Activated effector memory CD4-positive, alpha-beta T cell treated with anti-CD3 and anti-CD28 coated beads, Interleukin-2, amount 50 U/mL, for 16 hours (primary cell): ENCODE measurements at regions not wholly inside any gene's neighbourhood (a gene's known extent, or its start where the extent isn't known, plus 50 kb on each side); places are given as distances from the start of the nearest gene placed in this dataset.
"Not testable (repeated sequence)": the region's sequence is repeated elsewhere in the genome, so short reads cannot be mapped to it uniquely, and the experiment has no call there.

Source experiments
- DNase-seq: peaks from one replicate; pipeline ENCODE4 v3.0.0-alpha.2; 2020

DNA sequence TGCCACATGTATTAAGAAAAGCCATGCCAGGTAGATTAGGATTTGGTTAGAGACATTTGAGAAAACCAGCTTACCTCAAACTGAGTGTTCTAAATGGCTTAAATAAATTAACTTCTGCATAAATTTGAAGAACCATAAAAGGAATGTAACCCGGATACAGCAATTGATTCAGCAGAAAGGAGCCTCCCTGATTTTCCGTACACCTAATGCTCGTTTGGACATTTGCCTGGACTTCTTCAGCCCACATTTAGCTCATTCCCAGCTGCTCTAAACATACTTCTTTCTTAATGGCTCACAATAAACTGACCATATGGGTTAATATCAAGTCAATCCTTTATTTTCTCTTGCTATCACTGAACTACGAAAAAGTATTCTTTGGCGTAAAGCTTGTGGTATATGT lies 392.4 kb downstream of the ZNF516 start:
- no peak for DNase-seq

DNA sequence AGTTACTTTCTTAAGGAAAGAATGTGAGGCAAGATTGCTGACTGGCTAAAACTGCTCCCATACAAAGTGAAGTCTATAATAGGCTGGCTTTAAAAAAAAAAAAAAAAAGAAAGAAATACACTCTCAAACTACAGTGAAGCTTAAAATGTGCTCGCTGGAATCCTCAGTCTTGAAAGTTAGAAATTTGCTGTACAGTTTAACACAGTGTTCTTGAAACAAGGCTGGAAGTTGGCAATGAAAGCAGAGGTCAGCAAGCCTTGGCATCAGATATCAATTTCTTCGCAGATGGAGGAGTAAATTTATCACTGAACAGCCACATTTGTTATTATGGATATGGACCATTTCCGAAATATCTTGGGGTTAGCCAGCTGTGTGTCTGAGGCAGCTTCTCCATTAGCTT lies 392.9 kb downstream of the ZNF516 start:
- no peak for DNase-seq

DNA sequence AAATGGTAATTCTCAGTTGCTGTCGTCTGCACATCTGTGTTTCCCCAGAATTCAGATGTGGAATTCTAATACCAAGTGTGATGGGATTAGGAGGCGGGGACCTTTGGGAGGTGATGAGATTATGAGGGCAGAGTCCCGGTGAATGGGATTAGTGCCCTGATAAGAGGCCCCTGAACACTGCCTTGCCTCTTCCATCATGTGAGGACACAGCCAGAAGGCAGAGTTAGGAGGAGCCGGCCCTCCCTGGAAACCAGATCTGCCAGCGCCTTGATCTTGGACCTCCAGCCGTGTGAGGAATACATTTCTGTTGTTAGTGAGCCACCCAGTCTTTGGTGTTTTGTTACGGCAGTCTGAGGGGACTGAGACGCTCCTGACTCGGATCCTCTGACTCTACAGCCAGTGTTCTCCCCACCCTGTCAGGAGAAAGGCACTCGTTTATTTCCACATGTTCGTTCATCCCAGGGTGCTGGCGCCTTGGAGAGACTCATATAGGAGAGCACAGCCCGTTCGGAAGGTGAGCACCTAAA lies 395.0 kb downstream of the ZNF516 start:
- DNase-seq, result no peak

DNA sequence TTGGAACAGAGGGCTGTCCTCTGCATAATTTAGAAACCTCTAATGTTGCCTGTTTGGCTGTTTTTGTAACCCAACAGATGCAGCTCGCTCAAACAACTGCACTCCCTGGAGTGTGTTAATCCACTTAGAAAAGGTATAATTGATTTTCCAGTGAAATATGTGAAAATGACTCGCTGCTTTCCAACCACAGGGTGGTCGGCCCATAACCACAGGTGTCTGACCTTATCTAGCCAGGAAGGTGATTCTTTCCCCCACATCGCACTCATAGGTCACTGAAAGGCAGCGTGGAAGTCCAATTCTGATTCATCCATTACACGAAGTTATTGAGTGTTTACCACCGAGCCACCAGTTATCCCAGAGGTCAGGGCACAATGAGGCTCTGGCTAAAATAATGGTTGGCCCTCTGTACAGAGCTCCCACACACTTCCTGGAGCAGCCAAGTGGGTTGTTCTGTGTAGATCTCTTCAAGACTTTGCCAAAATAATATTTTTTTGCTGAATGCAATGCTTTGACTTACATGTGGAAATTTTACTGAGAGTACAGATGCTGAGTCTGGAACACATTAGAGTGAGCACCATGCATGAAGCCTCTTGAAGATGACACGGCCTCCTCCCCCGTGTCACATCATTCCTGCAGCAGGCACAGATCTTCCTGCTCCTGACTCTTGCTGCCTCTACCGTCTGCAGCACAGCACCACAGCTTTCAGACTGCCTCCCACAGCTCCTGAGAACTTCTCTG lies 396.2 kb downstream of the ZNF516 start:
- DNase-seq, result no peak

DNA sequence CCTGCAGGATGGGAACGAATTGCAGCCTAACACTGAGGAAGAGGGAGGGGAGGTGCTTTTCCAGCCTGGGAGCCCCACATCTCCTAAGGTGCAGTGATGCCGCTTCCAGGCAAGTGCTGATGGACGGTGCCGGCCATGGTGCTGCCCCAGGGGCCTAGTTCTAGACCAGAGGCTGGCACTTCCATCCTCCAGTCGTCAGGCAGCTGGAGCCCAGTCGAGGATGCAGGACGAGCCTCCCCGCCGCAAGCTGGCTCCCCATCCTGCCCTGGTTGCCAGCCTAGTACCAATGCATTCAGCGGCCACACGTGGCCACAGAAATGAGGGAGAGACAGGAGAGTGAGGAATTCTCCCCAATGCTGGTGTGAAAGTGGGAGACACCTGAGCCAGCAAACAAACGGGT lies 413.5 kb downstream of the ZNF516 start:
- DNase-seq, result no peak

DNA sequence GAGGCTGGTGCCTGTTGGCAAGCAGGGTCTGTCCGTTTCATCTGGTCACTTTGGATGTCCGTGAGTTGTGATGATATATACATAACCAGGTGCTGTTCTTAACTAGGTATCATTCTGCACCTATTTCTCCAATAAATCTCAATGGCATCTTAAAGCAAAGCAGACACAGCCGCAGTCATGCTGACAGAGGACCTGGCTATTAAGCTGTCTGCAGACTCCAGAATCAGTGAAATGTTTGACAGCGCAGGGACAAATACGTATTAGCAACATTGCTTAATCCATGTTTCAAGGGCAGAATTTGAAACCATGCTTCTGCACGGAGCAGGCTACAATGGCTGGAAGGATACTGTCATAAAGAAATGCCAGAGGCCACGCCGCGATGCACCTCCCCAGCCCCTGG lies 414.6 kb downstream of the ZNF516 start:
- no peak for DNase-seq

DNA sequence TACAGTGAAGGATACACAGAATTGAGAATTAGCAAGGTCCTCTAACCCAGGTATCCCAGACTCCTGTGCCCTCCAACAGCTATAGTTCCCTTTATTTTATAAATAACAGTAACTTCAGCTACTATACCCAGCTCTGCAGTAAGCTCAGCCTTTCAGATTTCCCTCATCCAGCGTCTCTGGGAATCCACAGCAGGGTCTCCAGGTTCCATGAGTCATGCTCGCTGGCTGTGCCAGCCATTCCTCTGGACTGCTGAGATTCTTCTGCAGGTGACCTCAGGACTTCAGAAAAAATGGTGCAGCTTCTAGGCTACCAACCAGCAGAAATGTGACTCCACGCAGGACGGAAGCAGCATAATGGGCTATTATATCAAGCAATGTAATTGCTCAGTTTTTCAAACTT lies 419.3 kb downstream of the ZNF516 start:
- no peak for DNase-seq

DNA sequence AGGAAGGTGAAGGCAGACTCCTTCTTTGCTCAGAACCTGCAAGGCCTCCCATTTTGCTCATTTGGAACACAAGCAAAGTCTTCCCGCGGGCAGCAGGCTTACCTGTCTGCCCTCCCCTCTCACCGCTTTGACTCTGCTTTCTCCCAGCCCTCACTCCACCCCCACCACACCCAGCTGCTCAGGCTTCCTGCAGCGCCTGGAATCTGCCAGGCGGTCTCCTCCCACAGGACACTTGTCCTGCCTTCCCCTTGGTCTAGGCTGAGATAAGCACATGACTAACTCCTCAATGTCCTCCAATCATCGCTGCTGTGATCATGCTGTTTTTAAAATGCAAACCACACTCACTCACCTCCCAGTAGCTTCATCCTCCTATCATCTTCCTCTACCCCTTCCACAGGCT lies 430.0 kb downstream of the ZNF516 start:
- DNase-seq, result no peak

DNA sequence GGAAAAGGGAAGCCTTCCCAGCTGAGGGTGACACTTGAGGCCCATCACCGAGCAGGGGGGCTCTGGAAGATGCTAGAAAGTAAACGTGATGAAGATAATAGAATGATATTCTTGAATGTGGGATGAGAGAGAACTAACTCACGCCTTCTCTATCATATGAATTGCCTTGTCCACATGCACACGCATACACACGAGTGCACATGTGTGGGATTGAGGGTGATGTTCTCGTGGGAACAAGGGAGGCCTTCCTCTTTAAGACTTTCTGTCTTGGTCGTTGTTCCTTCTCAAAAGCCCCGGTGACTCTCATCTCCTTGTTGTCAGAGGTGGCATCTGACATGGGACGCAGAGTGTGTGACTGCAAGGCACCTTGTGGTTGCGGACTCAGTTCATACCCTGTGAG lies 436.9 kb downstream of the ZNF516 start:
- no peak for DNase-seq

DNA sequence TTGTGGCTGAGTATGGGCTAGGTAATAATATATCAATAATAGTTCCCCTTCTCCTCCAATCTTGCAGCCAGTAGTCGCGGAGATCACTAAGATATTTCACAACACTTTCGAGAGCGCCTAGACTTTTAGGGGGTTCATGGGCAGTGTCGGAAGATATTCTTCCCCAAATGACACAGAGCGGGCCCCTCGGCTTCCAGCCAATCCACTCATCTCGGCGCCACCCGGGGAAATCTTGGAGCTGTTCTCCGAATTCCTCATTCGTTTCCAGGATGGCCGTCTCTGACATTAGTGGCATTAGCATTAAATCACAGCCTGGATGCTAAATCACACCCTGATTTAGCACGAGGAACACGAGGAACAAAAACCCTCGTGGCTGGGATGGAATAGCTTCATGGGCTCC lies 437.7 kb downstream of the ZNF516 start:
- no peak for DNase-seq

DNA sequence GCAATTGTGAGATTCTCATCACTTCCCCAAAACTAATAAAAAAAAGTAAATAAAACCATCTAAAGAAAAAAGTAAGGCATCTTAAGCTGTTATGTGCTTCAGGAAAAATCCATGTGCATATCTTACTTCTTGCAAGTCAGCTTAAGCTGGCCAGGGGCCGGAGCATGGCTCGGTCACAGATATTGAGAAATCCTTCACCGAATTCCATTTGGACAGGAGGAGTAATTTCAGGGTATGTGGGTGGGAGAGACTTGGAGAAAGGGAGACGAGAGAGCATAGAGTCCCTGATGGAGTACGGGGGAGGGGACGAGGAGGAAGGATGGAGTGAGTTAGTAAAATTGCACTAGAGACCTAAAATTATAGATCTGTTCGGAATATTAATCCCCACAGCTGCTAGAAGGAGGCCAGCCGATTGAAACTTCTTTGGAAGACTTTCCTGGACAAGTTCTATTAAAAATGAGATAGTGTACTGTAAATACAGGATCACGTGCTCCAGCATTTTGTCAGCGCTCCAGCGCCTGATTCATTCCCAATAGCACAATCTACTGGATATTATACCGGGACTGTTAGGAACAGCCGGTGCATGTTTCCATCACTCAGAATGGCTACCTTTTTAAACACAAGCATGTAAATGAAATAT lies 438.5 kb downstream of the ZNF516 start:
- no peak for DNase-seq

DNA sequence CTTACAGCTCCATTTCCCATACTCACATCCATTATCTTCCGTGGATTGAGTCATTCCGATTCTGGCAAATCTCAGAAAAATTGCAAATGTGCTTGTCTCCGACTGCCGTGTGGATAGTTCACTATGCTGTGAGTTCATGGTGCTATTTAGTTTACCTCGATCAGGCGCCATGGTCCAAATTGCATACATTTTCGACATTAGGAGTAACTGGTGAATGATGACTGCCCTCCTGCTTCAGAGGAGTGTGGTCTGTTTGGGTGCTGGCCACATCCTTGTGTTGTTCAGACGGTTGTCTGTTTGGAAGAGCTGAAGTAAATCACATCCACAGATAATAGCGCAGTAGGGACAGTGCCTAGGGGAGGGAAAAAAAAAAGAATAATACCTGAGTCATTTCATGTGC lies 439.5 kb downstream of the ZNF516 start:
- DNase-seq, result no peak

DNA sequence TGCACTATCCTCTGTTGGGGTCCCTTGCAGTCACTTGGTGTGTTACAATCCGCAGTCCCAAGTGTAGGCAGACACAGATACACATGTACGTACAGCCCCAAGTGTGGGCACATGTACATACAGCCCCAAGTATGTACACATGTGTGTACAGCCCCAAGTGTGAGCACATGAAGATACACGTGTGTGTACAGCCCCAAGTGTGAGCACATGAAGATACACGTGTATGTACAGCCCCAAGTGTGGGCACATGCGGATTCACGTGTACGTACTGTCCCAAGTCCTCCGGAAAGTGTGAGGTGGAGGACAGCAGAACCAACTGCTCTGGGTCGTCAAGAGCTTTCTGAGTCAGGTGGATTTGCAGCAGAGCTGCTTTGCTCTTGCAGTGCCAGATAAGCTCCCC lies 440.0 kb downstream of the ZNF516 start:
- no peak for DNase-seq

DNA sequence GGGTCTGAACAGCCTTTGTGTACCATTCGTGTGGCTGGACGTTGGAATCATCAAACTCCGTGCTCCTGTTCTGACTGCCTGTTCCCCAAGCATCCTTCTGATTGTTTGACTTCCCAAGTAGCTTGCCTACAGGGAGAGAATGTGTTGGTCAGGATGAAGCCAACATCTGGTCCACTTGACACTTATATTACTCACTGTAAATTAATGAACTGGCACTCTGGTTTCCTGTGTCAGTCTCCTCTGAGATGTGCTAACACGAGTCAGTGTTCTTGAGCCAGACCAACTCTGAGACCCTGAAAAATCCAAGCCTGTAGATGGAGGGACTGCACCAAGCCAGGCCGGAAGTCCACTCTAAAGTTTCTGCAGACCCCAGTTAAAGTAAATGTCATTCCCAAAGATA lies 440.9 kb downstream of the ZNF516 start:
- no peak for DNase-seq

DNA sequence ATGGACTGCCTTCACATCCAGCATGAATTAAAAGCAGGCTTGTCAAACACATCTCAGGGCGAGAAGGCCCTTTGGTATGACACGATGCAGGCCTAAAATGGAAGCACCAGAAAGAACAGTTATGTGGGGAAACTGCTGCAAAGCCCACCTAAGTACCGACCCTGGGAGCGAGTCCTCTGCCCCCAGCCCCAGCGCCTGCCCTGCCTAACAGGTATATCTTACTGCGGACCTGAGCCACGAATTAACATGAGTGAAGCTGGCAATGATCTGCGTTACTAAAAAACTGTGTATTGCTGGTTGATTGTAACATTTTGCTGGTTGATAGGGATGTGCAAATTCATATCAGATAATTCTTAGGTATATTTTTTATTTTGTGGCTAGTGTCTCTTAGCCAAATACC lies 441.5 kb downstream of the ZNF516 start:
- DNase-seq, result no peak

DNA sequence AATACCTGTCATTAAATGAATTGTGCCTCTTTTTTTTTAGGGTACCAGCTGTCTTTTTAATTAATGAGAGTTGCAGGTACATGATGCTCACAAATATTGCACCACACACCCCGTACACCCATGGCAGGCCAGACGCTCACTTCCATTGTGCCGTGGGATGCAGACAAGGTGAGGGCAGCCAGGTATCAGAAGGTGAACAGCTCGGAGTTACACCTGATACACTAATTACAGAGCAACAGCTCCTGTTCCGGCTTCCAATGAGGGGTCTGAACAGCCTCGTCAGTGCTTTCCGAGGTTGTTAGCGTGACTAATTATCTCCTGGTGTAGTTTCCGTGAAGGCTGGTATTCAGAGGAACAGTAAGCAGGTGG lies 442.8 kb downstream of the ZNF516 start:
- no peak for DNase-seq

DNA sequence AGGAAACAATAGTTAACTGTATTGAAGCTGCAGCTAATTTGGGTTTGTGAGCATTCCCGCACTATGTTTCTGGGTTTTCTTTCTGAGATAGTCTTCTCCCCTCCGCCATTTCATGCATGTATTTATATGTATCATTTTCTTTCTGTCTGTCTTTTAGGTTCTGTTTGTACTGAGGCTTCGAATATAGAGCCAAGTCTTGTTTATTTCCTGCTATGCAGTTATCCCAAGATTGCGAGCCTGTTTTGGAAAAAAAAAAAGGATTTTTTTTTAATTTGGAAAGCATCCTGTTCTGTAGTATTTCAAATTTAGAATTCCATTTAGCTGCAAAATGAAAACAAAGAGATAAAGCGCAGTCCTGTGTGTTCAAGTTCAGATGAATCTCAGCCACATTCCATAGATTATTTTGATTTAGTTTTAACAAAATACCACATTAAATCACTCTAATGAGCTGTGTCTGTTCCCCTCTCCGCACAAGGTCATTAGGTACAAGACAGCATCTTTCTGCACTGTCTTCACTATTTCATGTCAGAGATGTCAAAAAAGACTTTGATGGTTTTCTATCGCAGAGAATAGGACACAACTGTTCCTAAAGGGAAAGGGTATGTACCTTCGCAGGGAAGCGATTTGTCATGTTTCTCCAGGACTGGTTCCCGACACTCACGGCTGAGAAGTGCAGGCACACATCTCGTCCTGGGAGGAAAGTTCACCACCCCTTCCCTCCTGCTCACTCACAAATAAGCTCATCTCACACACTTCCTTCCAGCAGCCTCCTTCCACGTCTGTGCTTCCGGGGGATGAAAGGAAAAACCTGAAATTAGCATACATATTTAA lies 443.4 kb downstream of the ZNF516 start:
- no peak for DNase-seq

DNA sequence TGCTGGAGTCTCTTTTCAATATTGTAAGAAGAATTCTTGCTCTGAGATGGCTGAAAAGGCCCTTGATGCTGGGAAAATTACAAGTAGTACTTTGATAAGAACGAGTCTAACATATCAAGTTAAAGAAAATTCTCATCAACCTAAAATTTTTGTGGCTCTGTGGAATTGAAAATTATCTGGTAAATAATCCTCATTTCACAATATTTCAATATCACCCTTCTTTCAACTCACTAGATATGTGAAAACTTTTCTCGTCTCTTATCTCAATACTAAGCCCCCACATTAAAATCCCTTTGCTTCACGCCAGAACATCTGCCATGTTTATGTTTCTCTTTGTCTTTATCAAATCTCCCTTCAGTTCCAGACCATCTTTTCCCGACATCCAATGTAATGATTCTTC lies 448.8 kb downstream of the ZNF516 start:
- no peak for DNase-seq

DNA sequence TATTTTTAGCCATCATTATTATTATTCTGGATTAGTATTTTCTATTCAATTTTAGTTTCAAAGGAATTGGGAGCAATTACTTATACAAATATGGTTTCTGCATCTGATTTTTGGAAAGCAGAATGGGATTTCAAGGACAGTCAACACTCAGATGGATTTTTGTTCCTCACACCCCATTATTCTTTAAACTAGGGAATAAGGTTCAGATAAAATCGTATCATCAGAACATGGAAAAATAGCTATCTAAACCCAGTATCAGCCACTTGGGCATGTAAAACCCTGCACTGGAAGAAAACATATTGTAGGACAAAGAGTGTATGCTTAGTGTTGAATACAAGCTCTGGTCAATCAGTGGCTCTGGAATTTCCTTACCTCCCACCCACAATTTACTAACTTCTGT lies 452.5 kb downstream of the ZNF516 start:
- no peak for DNase-seq

DNA sequence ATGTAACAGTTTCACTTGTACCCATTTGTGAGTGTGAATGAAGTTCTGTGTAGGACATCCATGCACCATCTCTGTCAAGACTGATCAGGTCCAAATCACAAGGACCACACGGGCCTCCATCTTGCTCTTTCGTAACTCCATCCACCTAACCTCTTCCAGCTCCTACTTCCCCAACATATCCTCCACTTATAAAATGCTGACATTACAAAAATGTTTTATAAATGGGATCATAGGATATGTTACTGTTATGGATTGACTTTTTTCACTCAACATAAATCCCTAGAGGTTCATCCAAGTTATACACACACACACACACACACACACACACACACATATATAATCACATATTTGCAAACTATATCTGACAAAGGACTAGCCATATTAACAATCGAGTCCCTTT lies 476.8 kb downstream of the ZNF516 start:
- no peak for DNase-seq

DNA sequence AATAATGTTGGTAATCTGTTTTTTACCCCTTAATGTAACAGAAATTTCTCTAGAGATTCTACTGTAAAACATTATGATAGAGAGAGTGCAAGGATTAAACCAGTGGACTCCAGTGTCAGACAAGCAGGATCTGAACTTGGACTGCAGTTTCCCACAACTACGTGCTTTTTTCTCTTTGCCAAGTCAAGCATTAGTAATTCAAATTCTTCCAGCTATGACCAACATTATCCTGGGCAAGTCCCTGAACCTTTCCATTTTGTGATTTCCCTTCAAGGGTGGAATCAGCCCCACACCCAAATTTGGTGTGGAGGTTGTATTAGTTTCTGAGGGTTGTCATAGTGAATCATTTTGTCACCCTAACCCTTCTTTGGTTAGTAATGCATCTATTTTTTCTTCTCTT lies 482.0 kb downstream of the ZNF516 start:
- no peak for DNase-seq

DNA sequence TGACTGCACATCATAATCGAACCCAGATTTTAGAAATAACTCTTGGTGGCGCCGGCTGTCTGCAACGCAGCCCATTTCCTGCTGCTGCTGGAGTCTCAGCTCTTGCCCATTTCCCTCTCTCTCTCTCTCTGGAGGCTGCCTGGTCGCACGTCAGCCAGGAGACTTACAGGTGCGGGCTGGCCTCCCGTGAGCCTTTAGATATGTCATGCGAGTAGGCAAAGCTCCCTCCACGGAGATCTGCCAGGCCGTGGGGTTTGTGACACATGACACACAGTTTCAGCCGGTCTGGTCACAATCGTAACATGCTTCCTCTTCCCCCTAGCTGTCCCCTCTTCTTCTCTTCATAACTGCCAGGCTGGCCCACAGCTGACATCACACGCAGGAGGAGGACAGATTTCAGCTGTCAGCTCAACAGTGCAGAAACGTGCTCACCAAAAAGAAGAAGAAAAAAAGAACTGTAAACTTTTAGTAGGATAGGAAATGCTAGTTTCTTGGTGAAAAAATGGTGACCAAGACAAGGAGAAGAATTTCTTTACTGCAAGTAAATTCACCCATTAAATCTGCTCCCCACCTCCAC lies 489.3 kb downstream of the ZNF516 start:
- DNase-seq, result no peak

DNA sequence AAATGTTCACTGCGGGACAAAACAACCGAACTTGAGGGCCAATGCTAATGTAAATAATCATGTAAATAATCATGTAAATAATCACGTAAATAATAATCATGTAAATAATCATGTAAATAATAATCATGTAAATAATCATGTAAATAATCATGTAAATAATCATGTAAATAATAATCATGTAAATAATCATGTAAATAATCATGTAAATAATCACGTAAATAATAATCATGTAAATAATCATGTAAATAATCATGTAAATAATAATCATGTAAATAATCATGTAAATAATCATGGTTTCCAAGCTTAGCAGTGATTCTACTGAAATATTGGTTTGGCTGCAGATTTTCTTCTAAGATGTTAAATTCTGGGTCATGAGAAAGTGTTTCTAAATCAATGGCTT lies 507.1 kb downstream of the ZNF516 start:
- DNase-seq, result not testable (repeated sequence)

DNA sequence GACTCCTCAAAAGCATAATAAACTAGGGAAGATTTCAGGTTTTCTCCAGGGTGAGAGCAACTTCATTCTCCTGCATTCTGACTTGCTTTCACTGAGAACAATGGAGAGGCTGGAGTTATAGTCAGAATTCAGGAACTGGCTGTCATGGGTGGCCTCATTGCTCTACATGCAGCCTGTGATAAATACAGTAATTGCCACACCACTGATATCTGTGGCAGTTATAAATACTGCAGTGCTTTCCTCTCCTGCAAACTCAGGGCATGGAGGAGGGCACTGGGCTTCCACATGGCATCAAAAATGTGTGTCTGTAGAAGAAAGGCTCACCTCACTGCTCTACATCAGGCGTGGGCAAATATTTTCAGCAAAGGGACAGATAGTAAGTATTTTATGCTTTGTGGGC lies 510.2 kb downstream of the ZNF516 start:
- DNase-seq, result no peak
